Loucy (cell line): ENCODE measurements at regions not wholly inside any gene's neighbourhood (a gene's known extent, or its start where the extent isn't known, plus 50 kb on each side); places are given as distances from the start of the nearest gene placed in this dataset.
"Not testable (repeated sequence)": the region's sequence is repeated elsewhere in the genome, so short reads cannot be mapped to it uniquely, and the experiment has no call there.

ENCODE experiments used
- H2AFZ ChIP-seq: fragments of 200-600 bp; sonication (generic); 2 replicates; pipeline ENCODE4 v1.6.0; 2016; ENCODE audit warnings: antibody characterized with exemption, mild to moderate bottlenecking, low read length, moderate library complexity
- H3F3A ChIP-seq: fragments of 200-600 bp; 2 replicates; pipeline ENCODE4 v1.6.0; 2016; ENCODE audit warnings: antibody characterized with exemption, low read depth, mild to moderate bottlenecking
- H3K27me3 ChIP-seq: fragments of 200-600 bp; sonication (generic); 2 replicates; pipeline ENCODE4 v1.6.1; 2014; ENCODE audit warnings: low read length, mild to moderate bottlenecking; ENCODE audit not compliant: insufficient read depth, poor library complexity, severe bottlenecking
- H3K36me3 ChIP-seq: fragments of 200-600 bp; sonication (generic); 2 replicates; pipeline ENCODE4 v1.6.1; 2016; ENCODE audit warnings: low read length; ENCODE audit not compliant: insufficient read depth
- H3K4me1 ChIP-seq: fragments of 200-600 bp; sonication (generic); 2 replicates; pipeline ENCODE4 v1.5.1; 2014; ENCODE audit warnings: low read length, mild to moderate bottlenecking; ENCODE audit not compliant: insufficient read depth, poor library complexity, severe bottlenecking
- H3K4me2 ChIP-seq: fragments of 200-600 bp; sonication (generic); 2 replicates; pipeline ENCODE4 v1.6.0; 2014; ENCODE audit warnings: antibody characterized with exemption, low read length, low read depth, mild to moderate bottlenecking; ENCODE audit not compliant: poor library complexity, severe bottlenecking
- H3K4me3 ChIP-seq: fragments of 200-600 bp; sonication (generic); 2 replicates; pipeline ENCODE4 v1.5.1; 2014; ENCODE audit warnings: low read length, mild to moderate bottlenecking, mixed read lengths; ENCODE audit not compliant: poor library complexity, severe bottlenecking
- H3K79me2 ChIP-seq: fragments of 200-600 bp; sonication (generic); 2 replicates; pipeline ENCODE4 v1.6.1; 2014; ENCODE audit warnings: low read length; ENCODE audit not compliant: insufficient read depth
- H3K9ac ChIP-seq: fragments of 200-600 bp; sonication (generic); 2 replicates; pipeline ENCODE4 v1.6.0; 2014; ENCODE audit warnings: mild to moderate bottlenecking, low read depth, low read length, moderate library complexity; ENCODE audit not compliant: poor library complexity, severe bottlenecking
- H3K9me2 ChIP-seq: fragments of 200-600 bp; sonication (generic); replicated peaks from 2 replicates; pipeline ENCODE4 v1.6.1; 2016; ENCODE audit warnings: low read depth, low read length, mixed read lengths
- H3K9me3 ChIP-seq: fragments of 200-600 bp; sonication (generic); 2 replicates; pipeline ENCODE4 v1.6.1; 2014; ENCODE audit warnings: mild to moderate bottlenecking, antibody characterized with exemption, low read length, low read depth; ENCODE audit not compliant: insufficient read depth
- H4K20me1 ChIP-seq: fragments of 200-600 bp; sonication (generic); 2 replicates; pipeline ENCODE4 v1.6.0; 2014; ENCODE audit warnings: antibody characterized with exemption, low read length, mild to moderate bottlenecking; ENCODE audit not compliant: insufficient read depth, poor library complexity, severe bottlenecking
- EZH2phosphoT487 ChIP-seq: fragments of 200-600 bp; IDR thresholded peaks from 2 replicates; pipeline ENCODE4 v1.6.1; 2018; ENCODE audit warnings: antibody characterized with exemption, mild to moderate bottlenecking, moderate library complexity, borderline replicate concordance
- TF ChIP-seq, protein P1 (sequence below): fragments of 200-600 bp; sonication (generic); conservative IDR thresholded peaks from 2 replicates; pipeline ENCODE4 v1.5.1; 2014; ENCODE audit warnings: mild to moderate bottlenecking, antibody characterized with exemption, low read length

DNA sequence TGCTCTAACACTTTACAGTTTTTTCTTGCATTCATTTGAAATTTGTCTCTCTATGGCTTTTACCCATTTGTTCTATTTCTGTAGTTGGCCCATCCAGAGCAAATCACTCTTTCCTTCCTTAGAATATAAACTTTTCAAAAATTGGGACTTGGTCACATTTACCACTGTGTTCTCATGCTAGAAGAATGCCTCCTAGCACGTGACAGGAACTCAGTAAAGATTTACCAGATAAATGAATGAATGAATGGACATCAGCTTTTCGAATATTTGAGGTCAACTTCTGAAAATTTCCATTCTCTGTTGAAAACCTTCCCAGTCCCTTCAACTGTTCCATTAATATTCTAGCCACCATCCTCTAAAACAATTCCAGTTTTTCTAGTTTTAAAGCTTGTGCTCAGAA, 294.5 kb downstream of the CD83 start:
- no peak for TF ChIP-seq EZH2phosphoT487
- TF ChIP-seq, protein P1, sequence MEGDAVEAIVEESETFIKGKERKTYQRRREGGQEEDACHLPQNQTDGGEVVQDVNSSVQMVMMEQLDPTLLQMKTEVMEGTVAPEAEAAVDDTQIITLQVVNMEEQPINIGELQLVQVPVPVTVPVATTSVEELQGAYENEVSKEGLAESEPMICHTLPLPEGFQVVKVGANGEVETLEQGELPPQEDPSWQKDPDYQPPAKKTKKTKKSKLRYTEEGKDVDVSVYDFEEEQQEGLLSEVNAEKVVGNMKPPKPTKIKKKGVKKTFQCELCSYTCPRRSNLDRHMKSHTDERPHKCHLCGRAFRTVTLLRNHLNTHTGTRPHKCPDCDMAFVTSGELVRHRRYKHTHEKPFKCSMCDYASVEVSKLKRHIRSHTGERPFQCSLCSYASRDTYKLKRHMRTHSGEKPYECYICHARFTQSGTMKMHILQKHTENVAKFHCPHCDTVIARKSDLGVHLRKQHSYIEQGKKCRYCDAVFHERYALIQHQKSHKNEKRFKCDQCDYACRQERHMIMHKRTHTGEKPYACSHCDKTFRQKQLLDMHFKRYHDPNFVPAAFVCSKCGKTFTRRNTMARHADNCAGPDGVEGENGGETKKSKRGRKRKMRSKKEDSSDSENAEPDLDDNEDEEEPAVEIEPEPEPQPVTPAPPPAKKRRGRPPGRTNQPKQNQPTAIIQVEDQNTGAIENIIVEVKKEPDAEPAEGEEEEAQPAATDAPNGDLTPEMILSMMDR: no peak
- Histone ChIP-seq H3K4me2 (no peak overlapping the region), H3K9ac (no peak overlapping the region), H2AFZ (no peak overlapping the region), H3F3A (no peaks in the 10 kb centered on the region; the same call in 1 of the 2 replicates), H3K79me2 (no peaks in the 10 kb centered on the region), H3K9me2 (no peaks in the 10 kb centered on the region), H3K4me3 (no peak overlapping the region), H4K20me1 (no peaks in the 10 kb centered on the region), H3K4me1 (peaks cover 64% of the 10 kb centered on the region), H3K27me3 (no peaks in the 10 kb centered on the region), H3K36me3 (no peaks in the 10 kb centered on the region), H3K9me3 (0 out of 2 replicates have a peak, but pooled peaks cover 3% of the 10 kb centered on the region)

DNA sequence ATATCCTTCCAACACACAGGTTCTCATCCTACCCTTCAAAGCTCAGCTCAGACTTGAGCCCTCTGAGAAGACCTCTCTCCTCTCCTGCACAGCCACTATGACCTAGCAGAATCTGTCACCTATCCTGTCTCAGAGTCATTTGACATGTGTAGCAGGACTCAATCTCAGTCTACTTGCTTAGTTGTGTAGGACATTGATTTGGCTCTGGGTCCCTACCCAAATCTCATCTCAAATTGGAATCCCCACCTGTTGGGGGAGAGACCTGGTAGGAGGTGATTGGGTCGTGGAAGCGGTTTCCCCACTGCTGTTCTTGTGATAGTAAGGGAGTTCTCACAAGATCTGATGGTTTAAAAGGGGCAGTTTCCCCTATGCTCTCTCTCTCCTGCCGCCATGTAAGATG, 297.9 kb downstream of the CD83 start:
- Histone ChIP-seq H3K36me3 (no peaks in the 10 kb centered on the region; the same call in 1 of the 2 replicates), H2AFZ (no peak overlapping the region), H3K9me3 (peaks cover 11% of the 10 kb centered on the region), H3F3A (no peaks in the 10 kb centered on the region; the same call in 1 of the 2 replicates), H4K20me1 (no peaks in the 10 kb centered on the region), H3K27me3 (no peaks in the 10 kb centered on the region), H3K9ac (no peak overlapping the region), H3K4me1 (peaks cover 43% of the 10 kb centered on the region), H3K4me2 (no peak overlapping the region), H3K79me2 (no peaks in the 10 kb centered on the region), H3K4me3 (no peak overlapping the region), H3K9me2 (no peaks in the 10 kb centered on the region)
- TF ChIP-seq, protein P1: no peak
- no peak for TF ChIP-seq EZH2phosphoT487

DNA sequence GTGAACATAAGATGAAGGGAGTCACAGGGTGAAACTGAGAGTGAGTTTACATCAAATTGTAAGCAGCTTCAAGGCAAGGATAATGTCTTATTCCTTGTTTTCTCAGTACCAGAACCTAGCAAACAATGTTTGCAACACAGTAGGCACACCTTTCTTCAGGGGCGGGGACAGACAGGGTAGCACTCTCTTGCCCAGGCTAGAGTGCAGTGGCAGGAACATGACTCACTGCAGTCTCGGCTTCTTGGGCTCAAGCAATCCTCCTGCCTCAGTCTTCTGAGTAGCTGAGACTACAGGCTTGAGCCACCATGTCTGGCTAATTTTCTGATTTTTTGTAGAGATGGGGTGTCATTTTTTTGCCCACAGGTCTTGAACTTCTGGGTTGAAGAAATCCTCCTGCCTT, 299.8 kb downstream of the CD83 start:
- Histone ChIP-seq H3K36me3 (no peaks in the 10 kb centered on the region; the same call in 1 of the 2 replicates), H3K79me2 (no peaks in the 10 kb centered on the region), H4K20me1 (no peaks in the 10 kb centered on the region), H3K9me3 (peaks cover 11% of the 10 kb centered on the region), H3K4me3 (no peak overlapping the region), H2AFZ (no peak overlapping the region), H3K27me3 (no peaks in the 10 kb centered on the region), H3F3A (no peaks in the 10 kb centered on the region; the same call in 1 of the 2 replicates), H3K4me1 (peaks cover 51% of the 10 kb centered on the region), H3K9ac (no peak overlapping the region), H3K9me2 (no peaks in the 10 kb centered on the region), H3K4me2 (no peak overlapping the region)
- TF ChIP-seq, protein P1: no peak
- no peak for TF ChIP-seq EZH2phosphoT487

DNA sequence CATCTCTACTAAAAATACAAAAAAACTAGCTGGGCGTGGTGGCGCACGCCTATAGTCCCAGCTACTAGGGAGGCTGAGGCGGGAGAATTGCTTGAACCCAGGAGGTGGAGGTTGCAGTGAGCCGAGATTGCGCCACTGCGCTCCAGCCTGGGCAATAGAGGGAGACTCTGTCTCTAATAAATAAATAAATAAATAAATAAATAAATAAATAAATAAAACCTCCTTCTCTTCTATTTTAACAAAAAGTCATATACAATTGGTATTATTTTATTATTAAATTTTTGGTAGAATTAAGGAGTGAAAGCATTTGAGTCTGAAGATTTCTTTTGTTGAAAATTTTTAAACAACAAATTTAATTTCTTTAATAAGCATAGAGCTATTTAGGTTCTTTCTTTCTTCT, 301.7 kb downstream of the CD83 start:
- not testable (repeated sequence) for H3K36me3 ChIP-seq, H3K9me2 ChIP-seq, H3K79me2 ChIP-seq, H3K9ac ChIP-seq, H3K4me2 ChIP-seq, H4K20me1 ChIP-seq, H3K27me3 ChIP-seq, H3K4me3 ChIP-seq, H2AFZ ChIP-seq, H3F3A ChIP-seq
- H3K9me3 ChIP-seq: peaks cover 11% of the 10 kb centered on the region
- peaks cover 57% of the 10 kb centered on the region for H3K4me1 ChIP-seq
